Bronchial epithelial cell (primary cell): ENCODE measurements at regions not wholly inside any gene's neighbourhood (a gene's known extent, or its start where the extent isn't known, plus 50 kb on each side); places are given as distances from the start of the nearest gene placed in this dataset.

Experiments
- DNase-seq: peaks from one replicate; pipeline ENCODE4 v3.0.0-alpha.2; 2010; ENCODE audit warnings: low read depth
- FAIRE-seq: peaks from 2 replicates; lab custom pipeline; 2011; peaks lifted over from hg19 to GRCh38; lab: Jason Lieb, UNC
- H3K27me3 ChIP-seq: 2 replicates; pipeline ENCODE4 v1.5.1; 2011; ENCODE audit warnings: low read length; ENCODE audit not compliant: control insufficient read depth, insufficient read depth
- H3K36me3 ChIP-seq: 2 replicates; pipeline ENCODE4 v1.5.1; 2011; ENCODE audit warnings: low read length; ENCODE audit not compliant: control insufficient read depth, insufficient read depth
- H3K4me3 ChIP-seq: 2 replicates; pipeline ENCODE4 v1.5.1; 2011; ENCODE audit warnings: mild to moderate bottlenecking, low read depth, low read length, control low read depth
- TF ChIP-seq, protein P1 (sequence below): IDR thresholded peaks from 2 replicates; pipeline ENCODE4 v1.5.1; 2011; ENCODE audit warnings: mild to moderate bottlenecking, moderate library complexity, low read length, control low read depth, inconsistent platforms; ENCODE audit not compliant: insufficient read depth, severe bottlenecking

DNA sequence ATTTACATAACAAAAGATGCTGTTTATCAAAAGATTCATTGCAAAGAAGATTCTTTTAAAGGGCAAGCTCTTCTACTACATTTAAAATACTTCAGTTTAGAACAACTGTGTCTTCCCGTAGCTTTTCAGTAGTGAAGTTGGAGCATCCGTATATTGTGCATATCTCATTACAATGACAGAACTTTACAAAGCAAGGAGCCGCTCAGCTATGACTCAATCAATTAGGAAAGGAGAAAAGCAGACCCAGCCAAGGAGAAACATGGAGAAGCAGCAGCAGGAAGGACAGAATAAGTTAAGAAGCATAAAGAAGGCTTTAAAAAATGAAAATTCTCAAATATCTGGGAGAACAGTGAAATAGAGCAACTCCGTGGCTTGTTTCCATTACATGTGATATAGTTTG lies 132.6 kb upstream of the SMLR1 start:
- TF ChIP-seq, protein P1, sequence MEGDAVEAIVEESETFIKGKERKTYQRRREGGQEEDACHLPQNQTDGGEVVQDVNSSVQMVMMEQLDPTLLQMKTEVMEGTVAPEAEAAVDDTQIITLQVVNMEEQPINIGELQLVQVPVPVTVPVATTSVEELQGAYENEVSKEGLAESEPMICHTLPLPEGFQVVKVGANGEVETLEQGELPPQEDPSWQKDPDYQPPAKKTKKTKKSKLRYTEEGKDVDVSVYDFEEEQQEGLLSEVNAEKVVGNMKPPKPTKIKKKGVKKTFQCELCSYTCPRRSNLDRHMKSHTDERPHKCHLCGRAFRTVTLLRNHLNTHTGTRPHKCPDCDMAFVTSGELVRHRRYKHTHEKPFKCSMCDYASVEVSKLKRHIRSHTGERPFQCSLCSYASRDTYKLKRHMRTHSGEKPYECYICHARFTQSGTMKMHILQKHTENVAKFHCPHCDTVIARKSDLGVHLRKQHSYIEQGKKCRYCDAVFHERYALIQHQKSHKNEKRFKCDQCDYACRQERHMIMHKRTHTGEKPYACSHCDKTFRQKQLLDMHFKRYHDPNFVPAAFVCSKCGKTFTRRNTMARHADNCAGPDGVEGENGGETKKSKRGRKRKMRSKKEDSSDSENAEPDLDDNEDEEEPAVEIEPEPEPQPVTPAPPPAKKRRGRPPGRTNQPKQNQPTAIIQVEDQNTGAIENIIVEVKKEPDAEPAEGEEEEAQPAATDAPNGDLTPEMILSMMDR: no peak
- no peaks in the 10 kb centered on the region for H3K36me3 ChIP-seq
- H3K27me3 ChIP-seq: no peaks in the 10 kb centered on the region
- H3K4me3 ChIP-seq: no peak overlapping the region
- DNase-seq (no peak), FAIRE-seq (no peak)

DNA sequence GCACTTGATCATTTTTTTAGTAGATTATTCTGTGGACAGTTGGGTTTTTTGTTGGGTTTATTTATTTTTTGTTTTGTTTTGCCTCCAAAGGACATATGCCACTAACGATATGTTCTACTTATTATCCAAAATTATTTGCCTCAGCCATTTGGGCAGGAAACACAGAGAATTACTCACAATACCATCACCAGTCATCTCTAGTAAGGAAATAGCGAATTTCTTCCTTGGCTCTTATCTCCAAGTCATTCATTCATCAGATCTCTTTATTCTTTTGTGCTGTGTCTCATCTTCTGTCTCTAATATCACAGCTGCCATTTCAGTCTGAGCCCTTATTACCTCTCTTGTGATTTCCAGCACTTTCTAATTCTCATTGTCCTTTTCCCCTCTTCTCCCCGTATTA lies 130.4 kb upstream of the SMLR1 start:
- no peak overlapping the region for H3K4me3 ChIP-seq
- DNase-seq (no peak), FAIRE-seq (no peak)
- no peaks in the 10 kb centered on the region for H3K36me3 ChIP-seq
- TF ChIP-seq, protein P1: no peak
- no peaks in the 10 kb centered on the region for H3K27me3 ChIP-seq

DNA sequence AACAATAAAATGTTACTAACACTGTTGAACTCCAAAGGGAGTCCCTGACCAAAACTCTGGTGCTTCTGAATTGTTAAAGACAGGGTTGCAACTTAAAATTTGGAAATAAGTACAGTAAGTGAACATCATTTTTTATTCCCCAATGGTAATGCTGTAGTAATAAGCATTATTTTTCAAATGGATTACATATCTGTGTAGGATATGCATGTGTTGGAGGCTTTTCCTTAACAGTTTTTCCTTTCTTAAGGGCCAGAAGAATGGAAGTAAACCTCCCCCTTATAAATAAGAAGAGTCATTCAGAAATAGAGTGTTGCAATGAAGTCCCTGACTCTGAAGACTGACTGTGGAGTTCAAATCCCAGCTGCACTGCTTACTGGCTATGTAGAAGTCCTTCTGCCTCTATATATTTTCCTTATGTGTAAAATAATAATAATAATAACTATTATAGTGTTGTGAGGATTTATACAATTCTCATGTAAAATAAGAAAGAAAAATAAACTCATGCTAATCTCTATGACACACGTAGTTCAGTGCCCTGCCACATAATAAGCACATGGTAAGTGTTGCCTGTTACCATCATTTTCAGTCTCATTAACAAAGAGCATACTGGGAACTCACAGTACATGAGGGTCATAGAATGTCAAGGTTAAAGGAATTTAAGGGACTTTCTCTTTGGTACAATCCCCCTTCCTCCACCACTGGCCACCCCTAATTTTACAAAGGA lies 129.8 kb upstream of the SMLR1 start:
- DNase-seq (no peak), FAIRE-seq (no peak)
- Histone ChIP-seq H3K36me3 (no peaks in the 10 kb centered on the region), H3K4me3 (no peak overlapping the region), H3K27me3 (no peaks in the 10 kb centered on the region)
- TF ChIP-seq, protein P1: no peak

DNA sequence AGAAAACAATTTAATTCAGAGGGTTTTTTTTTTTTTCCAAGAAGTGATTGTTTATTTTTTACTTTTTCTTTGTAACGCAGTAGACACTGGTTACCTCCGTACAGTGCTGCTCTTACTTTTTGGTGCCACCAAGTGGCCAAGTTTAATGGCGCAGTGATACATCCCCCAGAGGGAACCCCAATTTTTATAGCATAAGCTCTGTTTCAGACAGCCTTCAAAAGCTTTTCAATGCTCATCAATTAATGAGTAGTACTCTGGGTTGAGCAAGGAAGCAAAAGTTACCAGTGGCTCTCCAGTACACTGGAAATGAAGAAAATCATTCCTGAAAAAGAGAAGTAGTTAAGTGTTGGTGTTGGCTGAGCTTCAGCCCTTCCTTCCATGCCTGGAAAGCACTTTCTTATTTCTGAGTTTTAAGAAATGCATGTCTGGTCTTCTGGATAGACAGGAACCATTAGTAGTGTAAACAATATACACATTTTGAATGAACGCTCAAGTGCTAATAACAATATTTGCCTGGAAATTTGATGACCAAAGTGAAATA lies 129.1 kb upstream of the SMLR1 start:
- FAIRE-seq (no peak), DNase-seq (peak; percentile 41)

DNA sequence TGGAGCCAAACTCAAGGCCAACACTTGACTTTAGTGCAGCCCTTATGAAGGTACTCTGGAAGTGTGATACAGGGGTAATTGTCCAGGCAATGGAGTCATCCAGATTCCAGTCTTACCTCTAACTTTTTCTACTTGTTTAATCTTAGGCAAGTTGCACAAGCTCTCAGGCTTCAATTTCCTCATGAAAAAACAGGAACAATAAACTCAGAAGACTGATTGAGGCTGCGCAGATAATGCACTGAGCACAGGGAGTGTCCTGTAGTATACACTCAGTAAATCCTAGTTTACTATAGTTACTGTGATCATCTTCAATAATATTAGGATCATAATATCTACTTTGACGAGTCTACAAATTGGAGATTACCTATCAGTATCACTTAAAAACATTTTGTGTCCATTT lies 127.5 kb upstream of the SMLR1 start:
- TF ChIP-seq, protein P1: no peak
- no peak overlapping the region for H3K4me3 ChIP-seq
- no peak for DNase-seq
- no peak for FAIRE-seq
- no peaks in the 10 kb centered on the region for H3K36me3 ChIP-seq
- H3K27me3 ChIP-seq: no peaks in the 10 kb centered on the region

More for the DNA sequence above, 129.1 kb upstream of the SMLR1 start:
- TF ChIP-seq, protein P1: peak; percentile 77
- Histone ChIP-seq H3K27me3 (no peaks in the 10 kb centered on the region), H3K4me3 (no peak overlapping the region), H3K36me3 (no peaks in the 10 kb centered on the region)
